Trophoblast cell (in vitro differentiated cells and primary cell): ENCODE measurements at regions not wholly inside any gene's neighbourhood (a gene's known extent, or its start where the extent isn't known, plus 50 kb on each side); places are given as distances from the start of the nearest gene placed in this dataset.

Experiments
- DNase-seq, 2 donors: peaks; one replicate each; pipeline ENCODE4 v3.0.0-alpha.2; 2016
- H2AFZ ChIP-seq: 2 replicates; pipeline ENCODE4 v1.6.1; 2013; ENCODE audit warnings: low read length, moderate library complexity, mild to moderate bottlenecking; ENCODE audit not compliant: insufficient read depth, poor library complexity
- H2AK5ac ChIP-seq: 2 replicates; pipeline ENCODE4 v1.6.1; 2013; ENCODE audit warnings: mild to moderate bottlenecking, low read length
- H2BK120ac ChIP-seq: 2 replicates; pipeline ENCODE4 v1.6.1; 2013; ENCODE audit warnings: low read length, mild to moderate bottlenecking, moderate library complexity; ENCODE audit not compliant: insufficient read depth, poor library complexity
- H2BK12ac ChIP-seq: 2 replicates; pipeline ENCODE4 v1.6.1; 2013; ENCODE audit warnings: mild to moderate bottlenecking, low read length, moderate library complexity
- H2BK5ac ChIP-seq: 2 replicates; pipeline ENCODE4 v1.6.1; 2013; ENCODE audit warnings: low read length, low read depth, moderate library complexity, mild to moderate bottlenecking; ENCODE audit not compliant: poor library complexity
- H3K14ac ChIP-seq: 2 replicates; pipeline ENCODE4 v1.6.1; 2013; ENCODE audit warnings: mild to moderate bottlenecking, low read length
- H3K18ac ChIP-seq: 2 replicates; pipeline ENCODE4 v1.6.1; 2013; ENCODE audit warnings: mild to moderate bottlenecking, low read length
- H3K23ac ChIP-seq: 2 replicates; pipeline ENCODE4 v1.6.1; 2013; ENCODE audit warnings: low read length
- H3K27ac ChIP-seq: 2 replicates; pipeline ENCODE4 v1.5.1; 2013; ENCODE audit warnings: low read depth, mild to moderate bottlenecking, inconsistent platforms, low read length, moderate library complexity
- H3K27me3 ChIP-seq: 2 replicates; pipeline ENCODE4 v1.6.1; 2013; ENCODE audit warnings: inconsistent platforms, mild to moderate bottlenecking, low read length, moderate library complexity; ENCODE audit not compliant: insufficient read depth
- H3K36me3 ChIP-seq, 2 experiments: 1 replicate in 1 of 2; 2 replicates in 1 of 2; pipeline ENCODE4 v1.6.1; 2013; ENCODE audit warnings: low read length in 2 of 2, mild to moderate bottlenecking in 2 of 2, moderate library complexity in 1 of 2; ENCODE audit not compliant: insufficient read depth in 2 of 2, control insufficient read depth in 1 of 2
- H3K4ac ChIP-seq: 2 replicates; pipeline ENCODE4 v1.6.1; 2013; ENCODE audit warnings: low read depth, mild to moderate bottlenecking, low read length, moderate library complexity
- H3K4me1 ChIP-seq, 2 experiments: 1 replicate in 1 of 2; 2 replicates in 1 of 2; pipeline ENCODE4 v1.6.1; 2013; ENCODE audit warnings: low read length in 2 of 2, mild to moderate bottlenecking in 2 of 2, moderate library complexity in 1 of 2; ENCODE audit not compliant: insufficient read depth in 2 of 2, control insufficient read depth in 1 of 2
- H3K4me2 ChIP-seq: 2 replicates; pipeline ENCODE4 v1.6.1; 2013; ENCODE audit warnings: inconsistent platforms, mild to moderate bottlenecking, low read length, moderate library complexity
- H3K4me3 ChIP-seq: 2 replicates; pipeline ENCODE4 v1.5.1; 2013; ENCODE audit warnings: mild to moderate bottlenecking, low read depth, low read length, inconsistent platforms
- H3K79me1 ChIP-seq: one replicate; pipeline ENCODE4 v1.6.1; 2013; ENCODE audit warnings: low read length
- H3K79me2 ChIP-seq: 2 replicates; pipeline ENCODE4 v1.6.1; 2013; ENCODE audit warnings: low read length, mild to moderate bottlenecking; ENCODE audit not compliant: control insufficient read depth, insufficient read depth, poor library complexity
- H3K9ac ChIP-seq: 2 replicates; pipeline ENCODE4 v1.6.1; 2013; ENCODE audit warnings: mild to moderate bottlenecking, low read length
- H3K9me3 ChIP-seq: 2 replicates; pipeline ENCODE4 v1.6.1; 2013; ENCODE audit warnings: low read depth, mild to moderate bottlenecking, control low read depth, inconsistent platforms, low read length; ENCODE audit not compliant: insufficient read depth
- H4K12ac ChIP-seq: 2 replicates; pipeline ENCODE4 v1.6.1; 2013; ENCODE audit warnings: low read depth, mild to moderate bottlenecking, low read length, moderate library complexity
- H4K8ac ChIP-seq: 2 replicates; pipeline ENCODE4 v1.6.1; 2013; ENCODE audit warnings: low read depth, mild to moderate bottlenecking, low read length, moderate library complexity
- H4K91ac ChIP-seq: one replicate; pipeline ENCODE4 v1.6.1; 2013; ENCODE audit warnings: low read depth, mild to moderate bottlenecking, low read length, moderate library complexity
- WGBS: extraction: QIAGEN DNeasy Blood & Tissue Kit; methylation state at CpG from one replicate; pipeline ENCODE4 v1.1.7; 2013; ENCODE audit warnings: missing lambda C conversion rate; ENCODE audit not compliant: insufficient read length, insufficient coverage; ENCODE audit errors: extremely low coverage; 5-methylcytosine and 5-hydroxymethylcytosine counted together

- H3K4me3 ChIP-seq = no peak overlapping the region
- H3K9ac ChIP-seq = no peak overlapping the region
- no peak overlapping the region for H4K8ac ChIP-seq
- no peak overlapping the region for H3K23ac ChIP-seq
- no peak overlapping the region for H2BK12ac ChIP-seq
- H3K79me1 ChIP-seq = no peaks in the 10 kb centered on the region
- H4K12ac ChIP-seq = no peak overlapping the region
- H2AFZ ChIP-seq = no peak overlapping the region
- no peak overlapping the region for H3K4me2 ChIP-seq
- WGBS = no CpG with 5 or more reads among the region's 4 CpGs
- no peaks in the 10 kb centered on the region for H3K36me3 ChIP-seq
- no peak overlapping the region for H2BK120ac ChIP-seq
- no peak overlapping the region for H2AK5ac ChIP-seq
- no peak overlapping the region for H3K4ac ChIP-seq
- no peak overlapping the region for H3K14ac ChIP-seq
- no peak overlapping the region for H2BK5ac ChIP-seq
- H4K91ac ChIP-seq = no peak overlapping the region
- H3K9me3 ChIP-seq = no peaks in the 10 kb centered on the region
- H3K27ac ChIP-seq = no peak overlapping the region
- no peaks in the 10 kb centered on the region for H3K27me3 ChIP-seq
- H3K18ac ChIP-seq = no peak overlapping the region
- no peaks in the 10 kb centered on the region for H3K79me2 ChIP-seq
- H3K4me1 ChIP-seq = no peaks in the 10 kb centered on the region
- DNase-seq = no peak
Measured at GRCh38 chr7:12961910-12962480, 274.6 kb downstream of the ARL4A start.

- no peak overlapping the region for H3K4me2 ChIP-seq
- H3K18ac ChIP-seq = no peak overlapping the region
- H4K12ac ChIP-seq = no peak overlapping the region
- H2BK120ac ChIP-seq = no peak overlapping the region
- no peak overlapping the region for H2AFZ ChIP-seq
- no peaks in the 10 kb centered on the region for H3K79me1 ChIP-seq
- no peak for DNase-seq
- H3K79me2 ChIP-seq = no peaks in the 10 kb centered on the region
- no peak overlapping the region for H2BK5ac ChIP-seq
- no peak overlapping the region for H3K9ac ChIP-seq
- no peak overlapping the region for H2BK12ac ChIP-seq
- H3K4me3 ChIP-seq = no peak overlapping the region
- H2AK5ac ChIP-seq = no peak overlapping the region
- no peaks in the 10 kb centered on the region for H3K4me1 ChIP-seq
- no peak overlapping the region for H3K23ac ChIP-seq
- H3K4ac ChIP-seq = no peak overlapping the region
- H4K8ac ChIP-seq = no peak overlapping the region
- H3K27me3 ChIP-seq = no peaks in the 10 kb centered on the region
- WGBS = no CpG with 5 or more reads among the region's 1 CpG
- no peaks in the 10 kb centered on the region for H3K9me3 ChIP-seq
- no peaks in the 10 kb centered on the region for H3K36me3 ChIP-seq
- H3K27ac ChIP-seq = no peak overlapping the region
- H3K14ac ChIP-seq = no peak overlapping the region
- H4K91ac ChIP-seq = no peak overlapping the region
Measured at GRCh38 chr7:12963435-12963834, 276.0 kb downstream of the ARL4A start.

- Histone ChIP-seq H3K14ac (no peak overlapping the region), H3K4me2 (no peak overlapping the region), H3K23ac (no peak overlapping the region), H3K27me3 (no peaks in the 10 kb centered on the region), H3K36me3 (no peaks in the 10 kb centered on the region), H3K27ac (no peak overlapping the region), H4K91ac (no peak overlapping the region), H3K9ac (no peak overlapping the region), H4K8ac (no peak overlapping the region), H2BK12ac (peak overlapping the region; percentile 23), H3K4me1 (no peaks in the 10 kb centered on the region), H2BK120ac (no peak overlapping the region), H3K4ac (no peak overlapping the region), H3K79me1 (no peaks in the 10 kb centered on the region), H2AK5ac (no peak overlapping the region), H3K79me2 (no peaks in the 10 kb centered on the region), H2AFZ (no peak overlapping the region), H4K12ac (no peak overlapping the region), H3K18ac (no peak overlapping the region), H2BK5ac (no peak overlapping the region), H3K9me3 (no peaks in the 10 kb centered on the region), H3K4me3 (no peak overlapping the region)
- WGBS = no CpG with 5 or more reads among the region's 4 CpGs
- DNase-seq = no peak
Measured at GRCh38 chr7:12964836-12965235, 277.4 kb downstream of the ARL4A start.

- no peak overlapping the region for H3K14ac ChIP-seq
- no peak overlapping the region for H4K12ac ChIP-seq
- WGBS = no CpG with 5 or more reads among the region's 2 CpGs
- no peak overlapping the region for H3K9ac ChIP-seq
- H3K4ac ChIP-seq = no peak overlapping the region
- no peaks in the 10 kb centered on the region for H3K79me1 ChIP-seq
- H3K4me1 ChIP-seq = no peaks in the 10 kb centered on the region
- no peak overlapping the region for H4K91ac ChIP-seq
- no peaks in the 10 kb centered on the region for H3K36me3 ChIP-seq
- H2AFZ ChIP-seq = no peak overlapping the region
- no peaks in the 10 kb centered on the region for H3K9me3 ChIP-seq
- no peaks in the 10 kb centered on the region for H3K79me2 ChIP-seq
- H2AK5ac ChIP-seq = no peak overlapping the region
- H3K4me2 ChIP-seq = no peak overlapping the region
- no peak overlapping the region for H4K8ac ChIP-seq
- no peak overlapping the region for H3K23ac ChIP-seq
- no peak overlapping the region for H2BK12ac ChIP-seq
- peak in 1 of 2 donors; percentile 35 for DNase-seq
- no peak overlapping the region for H2BK120ac ChIP-seq
- no peak overlapping the region for H3K27ac ChIP-seq
- H2BK5ac ChIP-seq = no peak overlapping the region
- H3K18ac ChIP-seq = no peak overlapping the region
- H3K4me3 ChIP-seq = no peak overlapping the region
- H3K27me3 ChIP-seq = no peaks in the 10 kb centered on the region
Measured at GRCh38 chr7:12965767-12966166, 278.3 kb downstream of the ARL4A start.
